Endodermal cell (in vitro differentiated cells): ENCODE measurements at regions not wholly inside any gene's neighbourhood (a gene's known extent, or its start where the extent isn't known, plus 50 kb on each side); places are given as distances from the start of the nearest gene placed in this dataset.
A peak's percentile ranks its signal among the peaks of the same experiment; 100 is the strongest.

Experiments used
- DNase-seq: peaks from one replicate; pipeline ENCODE4 v3.0.0-alpha.2; 2017
- H3K27ac ChIP-seq: 2 replicates; pipeline ENCODE4 v1.5.1; 2013; ENCODE audit warnings: mild to moderate bottlenecking, low read depth, low read length, moderate library complexity
- H3K27me3 ChIP-seq: 2 replicates; pipeline ENCODE4 v1.6.1; 2013; ENCODE audit warnings: mild to moderate bottlenecking, low read length, moderate library complexity; ENCODE audit not compliant: insufficient read depth, control insufficient read depth, poor library complexity, severe bottlenecking
- H3K36me3 ChIP-seq: 2 replicates; pipeline ENCODE4 v1.7.0; 2013; ENCODE audit warnings: mild to moderate bottlenecking, low read length, moderate library complexity; ENCODE audit not compliant: control insufficient read depth, insufficient read depth
- H3K4me1 ChIP-seq: one replicate; pipeline ENCODE4 v1.7.0; 2013; ENCODE audit warnings: low read length; ENCODE audit not compliant: control insufficient read depth, insufficient read depth
- H3K4me3 ChIP-seq: 2 replicates; pipeline ENCODE4 v1.5.1; 2013; ENCODE audit warnings: mild to moderate bottlenecking, low read length, moderate library complexity
- H3K9ac ChIP-seq: 2 replicates; pipeline ENCODE4 v1.6.1; 2013; ENCODE audit warnings: mild to moderate bottlenecking, low read length, moderate library complexity; ENCODE audit not compliant: poor library complexity, severe bottlenecking; ENCODE audit errors: extremely low read depth
- H3K9me3 ChIP-seq: 2 replicates; pipeline ENCODE4 v1.6.1; 2013; ENCODE audit warnings: mild to moderate bottlenecking, low read length, moderate library complexity; ENCODE audit not compliant: control insufficient read depth
- H3K27ac Mint-ChIP-seq: 2 replicates; pipeline ENCODE4 v1.8.0; 2020; ENCODE audit warnings: mixed read lengths
- H3K27me3 Mint-ChIP-seq: 2 replicates; pipeline ENCODE4 v1.8.0; 2021; ENCODE audit warnings: mild to moderate bottlenecking, mixed read lengths; ENCODE audit not compliant: insufficient read depth
- H3K36me3 Mint-ChIP-seq: 2 replicates; pipeline ENCODE4 v1.8.0; 2020; ENCODE audit warnings: low read depth, mixed read lengths
- H3K4me1 Mint-ChIP-seq: 2 replicates; pipeline ENCODE4 v1.8.0; 2020; ENCODE audit warnings: mixed read lengths
- H3K4me3 Mint-ChIP-seq: 2 replicates; pipeline ENCODE4 v1.8.0; 2020; ENCODE audit warnings: mild to moderate bottlenecking, moderate library complexity, mixed read lengths
- H3K9me3 Mint-ChIP-seq: 2 replicates; pipeline ENCODE4 v1.8.0; 2020; ENCODE audit warnings: mild to moderate bottlenecking, mixed read lengths
- CTCF ChIP-seq: fragments of 200-600 bp; sonication (generic); conservative IDR thresholded peaks from 2 replicates; pipeline ENCODE4 v1.5.0; 2021; ENCODE audit warnings: antibody characterized with exemption, mild to moderate bottlenecking
- WGBS, 2 experiments: methylation state at CpG; one replicate each; pipeline versions ENCODE4 v1.1.5 to v1.1.7; 2013; ENCODE audit warnings: missing lambda C conversion rate in 2 of 2, mixed read lengths in 1 of 2; ENCODE audit not compliant: insufficient coverage in 1 of 2, insufficient read length in 1 of 2; 5-methylcytosine and 5-hydroxymethylcytosine counted together

GRCh38 chr6:14274546-14275492 lies 157.2 kb downstream of the CD83 start:
- TF ChIP-seq CTCF: no peak
- peaks cover 21% of the 10 kb centered on the region for H3K4me1 Mint-ChIP-seq
- Histone ChIP-seq H3K9me3 (peaks cover 19% of the 10 kb centered on the region), H3K36me3 (no peaks in the 10 kb centered on the region), H3K9ac (no peak overlapping the region), H3K4me1 (no peaks in the 10 kb centered on the region), H3K27ac (no peak overlapping the region), H3K27me3 (no peaks in the 10 kb centered on the region), H3K4me3 (no peak overlapping the region)
- no peak overlapping the region for H3K27ac Mint-ChIP-seq
- peak; percentile 47 for DNase-seq
- H3K36me3 Mint-ChIP-seq: no peaks in the 10 kb centered on the region
- H3K27me3 Mint-ChIP-seq: peaks cover 68% of the 10 kb centered on the region
- H3K9me3 Mint-ChIP-seq: peaks cover 7% of the 10 kb centered on the region
- no peak overlapping the region for H3K4me3 Mint-ChIP-seq
- WGBS, 2 experiments: 91 to 92% methylated on average over 13 to 16 of the region's 16 CpGs

- H3K4me3 Mint-ChIP-seq: no peak overlapping the region
- H3K9me3 Mint-ChIP-seq: peaks cover 7% of the 10 kb centered on the region
- peaks cover 62% of the 10 kb centered on the region for H3K27me3 Mint-ChIP-seq
- WGBS, 2 experiments: 92 to 97% methylated on average over 6 to 9 of the region's 9 CpGs
- no peak for TF ChIP-seq CTCF
- peak; percentile 68 for DNase-seq
- no peak overlapping the region for H3K4me3 ChIP-seq
- H3K27ac Mint-ChIP-seq: no peak overlapping the region
- no peaks in the 10 kb centered on the region for H3K27me3 ChIP-seq
- peaks cover 2% of the 10 kb centered on the region for H3K36me3 Mint-ChIP-seq
- peaks cover 25% of the 10 kb centered on the region for H3K9me3 ChIP-seq
- peaks cover 25% of the 10 kb centered on the region for H3K4me1 Mint-ChIP-seq
- H3K27ac ChIP-seq: no peak overlapping the region
- no peaks in the 10 kb centered on the region for H3K4me1 ChIP-seq
- H3K36me3 ChIP-seq: no peaks in the 10 kb centered on the region
- no peak overlapping the region for H3K9ac ChIP-seq
These were observed 157.9 kb downstream of the CD83 start for GRCh38 chr6:14275493-14275851.

GRCh38 chr6:14276071-14276470 lies 158.5 kb downstream of the CD83 start:
- Histone ChIP-seq H3K9me3 (peaks cover 25% of the 10 kb centered on the region), H3K27ac (no peak overlapping the region), H3K36me3 (no peaks in the 10 kb centered on the region), H3K4me3 (no peak overlapping the region), H3K9ac (no peak overlapping the region), H3K27me3 (no peaks in the 10 kb centered on the region), H3K4me1 (no peaks in the 10 kb centered on the region)
- Mint-ChIP-seq H3K27me3 (peaks cover 59% of the 10 kb centered on the region), H3K4me1 (peaks cover 31% of the 10 kb centered on the region), H3K9me3 (peaks cover 7% of the 10 kb centered on the region), H3K4me3 (no peak overlapping the region), H3K27ac (no peak overlapping the region), H3K36me3 (peaks cover 2% of the 10 kb centered on the region)
- TF ChIP-seq CTCF: no peak
- peak; percentile 57 for DNase-seq
- 93 to 94% methylated on average over 3 to 4 of the region's 4 CpGs for WGBS, 2 experiments
